Ecto neural progenitor cell (in vitro differentiated cells): ENCODE measurements at regions not wholly inside any gene's neighbourhood (a gene's known extent, or its start where the extent isn't known, plus 50 kb on each side); places are given as distances from the start of the nearest gene placed in this dataset.

Source experiments
- DNase-seq: peaks from one replicate; pipeline ENCODE4 v3.0.0-alpha.2; 2018; ENCODE audit warnings: low spot score

DNA sequence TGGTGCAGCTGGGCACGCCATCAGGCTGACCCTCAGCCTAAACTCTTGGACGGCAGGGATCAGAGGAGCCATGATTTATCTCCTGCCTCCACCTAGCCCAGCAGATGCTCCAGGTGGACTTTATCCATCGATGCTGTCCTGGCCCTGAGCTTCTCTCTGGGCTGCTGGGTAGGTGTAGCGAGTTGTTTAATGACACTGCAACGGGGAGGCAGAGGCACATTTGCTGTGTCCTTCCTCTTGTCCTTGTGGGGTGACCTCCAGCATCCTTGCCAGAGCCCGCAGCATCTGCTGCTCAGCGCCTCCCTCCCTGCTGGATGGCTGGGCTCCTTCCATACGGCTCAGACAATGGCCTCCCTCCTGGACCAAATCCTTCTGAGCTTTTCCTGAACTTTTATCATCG is 103.1 kb upstream of the IRX4 start:
- DNase-seq: peak; percentile 13

DNA sequence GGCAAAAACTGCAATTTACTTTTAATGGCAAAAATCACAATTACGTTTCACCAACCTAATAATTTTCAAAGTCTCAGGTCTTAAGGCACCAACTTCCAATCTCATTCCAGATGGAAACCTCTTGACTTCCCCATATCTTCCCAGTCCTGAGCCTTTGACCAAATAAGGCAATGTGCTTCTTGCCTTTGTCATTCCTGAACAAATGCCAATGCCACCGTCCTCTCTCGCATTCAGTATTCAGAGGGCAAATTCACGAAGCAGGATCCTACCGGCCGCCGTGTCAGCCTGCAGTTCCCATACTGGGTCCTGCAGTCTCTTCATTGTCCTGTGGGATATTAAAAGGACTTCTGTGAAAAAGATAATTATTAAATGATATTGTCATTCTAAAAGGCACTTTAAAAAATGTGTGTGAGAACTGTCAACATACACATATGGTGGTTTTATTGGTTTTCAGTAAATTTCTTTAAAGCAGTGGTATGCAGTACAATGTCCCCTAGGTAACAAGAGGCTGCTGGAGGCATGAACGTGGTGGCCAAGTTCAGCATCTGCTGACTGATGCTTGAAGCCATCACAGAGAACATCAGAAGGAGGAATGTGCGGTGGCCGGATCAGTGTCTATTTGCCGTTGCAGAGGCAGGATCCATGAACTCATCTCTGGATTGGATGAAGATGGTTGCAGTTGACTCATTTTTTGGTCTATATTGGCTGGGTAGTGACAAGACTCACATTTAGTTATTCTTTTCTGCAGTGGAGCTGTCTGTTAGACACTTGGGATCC is 101.4 kb upstream of the IRX4 start:
- peak; percentile 16 for DNase-seq

DNA sequence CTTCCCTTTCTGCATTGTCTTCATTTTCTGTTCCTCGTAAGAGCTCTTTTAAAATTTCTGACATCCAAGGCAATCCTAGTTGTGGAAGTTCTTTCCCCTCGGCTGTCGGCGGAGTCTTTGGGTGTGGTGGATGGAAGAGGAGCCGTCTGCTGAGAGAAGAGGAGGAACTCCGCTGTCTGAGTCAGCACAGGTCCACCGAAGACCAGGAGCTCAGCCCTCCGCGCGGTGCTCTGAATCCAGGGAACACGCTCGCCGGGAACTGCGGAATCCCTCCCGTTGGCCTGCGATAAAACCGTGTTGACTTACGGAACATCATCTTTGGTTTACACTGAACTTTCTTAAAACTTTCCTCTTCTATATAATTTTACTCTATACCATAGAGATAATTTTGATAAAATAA is 100.7 kb upstream of the IRX4 start:
- DNase-seq: peak; percentile 22

DNA sequence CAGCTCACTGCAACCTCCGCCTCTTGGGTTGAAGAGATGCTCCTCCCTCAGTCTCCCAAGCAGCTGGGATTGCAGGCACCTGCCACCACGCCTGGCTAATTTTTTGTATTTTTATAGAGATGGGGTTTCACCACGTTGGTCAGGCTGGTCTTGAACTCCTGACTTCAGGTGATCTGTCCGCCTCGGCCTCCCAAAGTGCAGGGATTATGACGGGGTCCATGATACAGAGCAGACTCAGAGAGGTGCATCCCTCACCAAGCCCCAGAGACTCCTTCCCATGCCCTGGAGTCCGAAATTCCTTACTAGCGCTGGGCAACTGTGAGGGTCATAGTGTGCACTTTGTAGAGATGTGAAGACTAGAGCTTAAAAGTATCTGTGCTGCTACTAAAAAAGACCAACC is 99.8 kb upstream of the IRX4 start:
- peak; percentile 15 for DNase-seq

DNA sequence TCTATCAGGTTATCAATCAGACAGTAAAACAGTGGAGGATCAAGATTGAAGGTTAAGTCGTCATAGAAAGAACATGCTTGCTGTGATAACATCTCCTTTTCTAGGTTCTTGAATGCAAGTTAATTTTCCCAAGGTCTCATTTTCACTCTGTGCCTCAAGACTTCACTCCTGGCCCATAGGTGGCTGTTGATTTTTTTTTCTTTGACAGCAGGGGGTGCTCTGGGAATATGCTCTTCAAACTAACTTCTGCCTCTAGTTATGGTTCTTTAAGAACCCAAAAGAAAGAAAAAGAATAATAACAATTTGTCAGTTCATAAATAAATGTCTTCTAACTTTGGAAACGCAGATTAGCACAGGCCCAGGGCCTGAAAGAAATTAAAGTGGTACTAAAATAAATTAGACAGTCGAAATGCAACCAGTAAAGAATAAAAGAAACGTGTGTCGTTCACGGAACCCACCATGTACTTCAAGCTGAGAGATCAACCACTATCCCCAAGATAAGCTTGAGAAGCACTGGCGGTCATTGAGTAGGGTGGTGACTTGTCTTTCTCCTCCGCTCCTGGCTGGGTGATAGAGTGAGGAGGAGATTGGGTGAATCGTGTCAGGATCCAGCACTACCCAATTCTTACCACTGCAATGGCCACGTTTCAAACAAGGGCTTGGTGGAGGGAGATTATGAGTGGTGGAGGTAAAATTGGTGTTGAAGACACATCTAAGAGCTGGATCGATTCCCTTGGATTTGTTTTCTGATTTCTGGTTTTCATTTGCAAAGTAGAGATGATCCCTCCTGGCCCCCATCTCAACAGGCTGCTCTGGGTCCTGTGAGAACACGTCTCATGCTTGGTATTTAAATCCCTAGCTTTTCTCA is 93.4 kb upstream of the IRX4 start:
- DNase-seq: no peak

DNA sequence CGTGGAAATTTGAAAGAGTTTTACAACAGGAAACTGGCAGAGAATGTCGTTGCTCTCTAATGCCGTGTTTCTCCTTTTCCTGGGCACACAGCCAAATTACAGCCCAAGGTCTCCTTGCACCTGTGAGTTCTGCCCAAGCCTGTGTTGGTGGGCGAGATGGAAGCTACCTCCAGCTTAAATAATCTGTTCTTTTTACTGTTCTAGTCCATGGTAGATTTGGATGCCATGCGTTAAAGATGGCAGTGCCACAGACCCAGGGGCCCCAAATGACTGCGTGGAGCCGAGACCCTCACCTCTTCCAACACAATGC is 92.6 kb upstream of the IRX4 start:
- DNase-seq: no peak

DNA sequence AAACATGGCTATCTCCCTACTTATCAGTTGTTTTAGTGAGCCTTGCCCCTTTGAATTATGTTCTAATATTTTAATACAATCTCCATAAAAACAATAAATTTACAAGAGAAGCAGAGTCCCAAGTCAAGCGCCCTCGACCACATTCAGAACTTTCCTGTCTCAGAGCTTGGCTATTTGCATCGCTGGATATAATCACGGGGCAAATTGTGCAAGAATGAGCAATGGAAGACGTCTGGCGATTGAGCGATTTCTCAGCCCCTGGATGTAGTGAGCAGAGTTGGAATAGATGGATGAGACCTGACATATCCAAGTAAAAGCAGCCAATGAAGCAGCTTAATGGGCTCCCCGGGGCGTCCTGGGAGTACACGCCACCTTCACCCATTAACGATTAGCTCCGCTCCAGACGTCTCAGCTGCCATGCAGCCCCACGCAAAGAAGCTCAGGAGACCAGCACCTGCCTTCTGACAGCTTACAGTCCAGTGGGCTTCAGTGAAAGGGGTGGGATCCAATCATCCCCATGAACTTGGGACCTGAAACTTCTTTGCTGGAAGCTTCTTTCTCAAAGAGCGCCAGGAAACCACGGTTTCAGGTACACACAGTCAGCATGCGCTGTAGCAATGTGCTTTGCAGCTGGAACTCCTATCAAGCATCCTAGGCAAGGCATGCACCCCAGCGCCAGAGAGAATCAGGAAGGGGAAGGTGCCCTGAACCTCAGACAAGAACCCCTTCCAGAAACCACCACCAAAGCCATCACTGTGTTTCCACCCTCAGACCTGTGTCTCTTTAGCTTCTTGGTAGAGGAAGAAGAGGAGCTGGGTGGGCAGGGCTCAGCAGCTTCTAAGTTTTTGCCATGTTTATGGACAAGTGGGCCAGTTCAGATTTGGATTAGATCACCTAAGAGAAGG is 92.0 kb upstream of the IRX4 start:
- DNase-seq: no peak

DNA sequence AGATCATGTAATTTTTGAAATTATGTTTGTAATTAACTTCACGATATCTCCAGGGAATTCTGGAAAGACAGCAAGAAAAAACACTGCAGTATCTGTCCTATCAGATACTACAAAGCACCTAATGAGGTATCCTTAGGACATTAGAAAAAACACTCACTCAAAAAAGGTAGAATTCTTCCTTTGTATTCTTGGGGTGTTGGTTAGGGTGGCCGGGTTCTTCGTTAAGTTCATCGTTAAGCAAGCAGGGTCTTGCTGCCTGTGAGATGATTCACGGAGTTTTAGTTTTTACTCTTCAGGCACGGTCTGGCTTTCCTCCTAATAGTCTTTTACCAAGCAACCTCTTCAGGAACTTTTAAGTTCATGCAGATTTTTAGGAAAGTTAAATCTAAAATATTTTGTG is 91.4 kb upstream of the IRX4 start:
- DNase-seq: no peak

DNA sequence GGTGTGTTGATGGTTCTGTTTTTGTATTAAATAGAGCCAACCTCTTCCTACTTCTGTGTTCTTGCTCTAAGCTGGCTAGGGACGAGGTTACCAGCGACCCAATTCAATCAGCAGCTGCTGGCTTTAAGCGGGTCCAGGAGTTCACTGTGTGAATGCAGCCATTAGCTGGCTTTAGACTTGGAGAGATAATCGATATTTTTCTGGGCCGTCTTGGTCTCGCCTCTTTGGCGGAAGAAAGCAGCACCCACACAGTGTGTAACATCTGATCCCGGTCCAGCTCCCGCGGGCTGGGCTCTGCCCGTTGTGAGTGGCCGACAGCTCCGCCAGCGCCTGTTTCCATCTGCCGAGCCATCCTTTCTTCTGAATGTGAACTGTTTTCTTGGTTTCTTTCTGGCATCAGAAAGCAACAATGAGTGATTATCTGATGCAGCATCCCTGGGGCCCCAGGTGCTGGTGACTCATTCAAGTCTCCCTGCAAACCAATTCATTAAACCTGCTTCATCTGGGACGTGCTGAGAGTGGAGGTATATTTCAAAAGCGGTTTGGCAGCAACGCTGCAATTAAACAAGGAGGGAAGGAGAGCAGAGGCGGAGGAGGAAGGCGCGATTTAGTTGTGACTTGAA is 90.8 kb upstream of the IRX4 start:
- DNase-seq: peak; percentile 41

DNA sequence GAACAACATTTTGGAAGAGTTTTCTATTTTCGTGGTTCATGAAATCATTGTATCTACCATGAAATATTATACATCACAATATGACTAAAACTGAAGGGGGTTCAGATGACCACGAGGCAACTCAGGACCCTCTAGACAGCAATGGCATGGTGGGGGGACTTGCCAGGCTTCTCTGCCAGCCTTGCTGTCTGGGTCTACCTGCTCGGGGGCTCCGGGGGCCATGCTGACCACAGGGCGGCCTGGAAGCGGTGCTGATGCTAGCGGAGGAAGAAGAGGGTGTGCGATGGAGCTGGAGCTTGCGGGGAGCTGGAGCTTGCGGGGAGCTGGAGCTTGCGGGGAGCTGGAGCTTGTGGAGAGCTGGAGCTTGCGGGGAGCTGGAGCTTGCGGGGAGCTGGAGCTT is 89.2 kb upstream of the IRX4 start:
- peak; percentile 32 for DNase-seq

DNA sequence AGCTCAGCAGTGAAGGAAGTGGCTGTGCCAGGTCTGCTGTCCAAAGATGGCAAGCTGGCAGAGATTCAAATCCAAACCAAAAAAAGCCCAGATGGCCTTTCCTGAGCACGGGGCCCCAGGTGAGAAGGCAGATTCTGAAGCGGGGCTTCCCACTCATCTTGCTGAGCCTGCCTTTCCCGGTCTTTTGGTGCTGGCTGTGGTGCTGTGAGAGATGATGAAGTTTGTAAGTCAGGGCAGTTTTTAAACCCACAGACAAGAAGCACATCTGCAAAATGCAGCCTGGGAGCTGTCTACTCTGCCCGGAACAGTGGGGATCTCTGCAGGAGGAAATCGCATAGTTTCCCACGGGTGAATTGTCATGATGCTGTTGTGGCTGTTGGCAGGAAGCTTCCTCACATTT is 85.0 kb upstream of the IRX4 start:
- DNase-seq: peak; percentile 23

DNA sequence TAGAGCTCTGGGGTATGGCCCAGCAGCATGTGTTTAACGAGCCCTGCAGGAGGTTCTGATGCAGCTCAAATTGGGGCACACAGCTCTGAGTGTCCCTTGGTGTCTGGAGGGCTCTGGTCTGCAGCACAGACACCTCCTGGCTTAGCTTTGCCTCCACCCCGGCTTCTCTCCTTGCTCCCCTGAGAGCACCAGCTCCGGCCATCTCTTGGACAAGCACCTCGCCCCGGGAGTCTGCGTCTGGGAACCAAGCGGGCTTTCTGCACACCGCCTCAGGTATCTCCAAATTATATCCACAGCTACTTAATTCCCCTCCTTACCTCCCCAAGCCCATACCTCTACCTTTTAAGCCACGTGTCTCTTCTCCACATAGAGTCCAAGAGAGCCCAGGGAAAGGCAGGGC is 83.7 kb upstream of the IRX4 start:
- no peak for DNase-seq

DNA sequence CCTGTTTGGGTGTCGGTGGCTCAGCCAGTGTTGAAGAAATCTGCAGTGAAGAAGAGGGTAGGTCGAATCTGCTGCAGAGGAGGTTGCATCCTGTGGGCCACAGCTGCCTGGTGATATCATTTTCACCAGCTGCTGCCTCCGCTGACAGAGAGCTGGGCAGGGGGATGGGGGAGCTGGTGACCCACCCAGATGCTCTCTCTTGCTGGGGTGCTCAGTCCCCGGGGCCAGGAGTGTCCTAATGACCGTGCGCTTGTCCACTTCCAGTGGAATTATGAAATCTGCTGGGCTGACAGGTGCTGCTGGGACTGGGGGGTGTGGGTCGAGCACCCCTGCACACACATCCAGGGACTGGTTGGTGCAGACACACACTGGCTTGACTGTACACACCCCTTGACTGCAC is 83.2 kb upstream of the IRX4 start:
- no peak for DNase-seq

DNA sequence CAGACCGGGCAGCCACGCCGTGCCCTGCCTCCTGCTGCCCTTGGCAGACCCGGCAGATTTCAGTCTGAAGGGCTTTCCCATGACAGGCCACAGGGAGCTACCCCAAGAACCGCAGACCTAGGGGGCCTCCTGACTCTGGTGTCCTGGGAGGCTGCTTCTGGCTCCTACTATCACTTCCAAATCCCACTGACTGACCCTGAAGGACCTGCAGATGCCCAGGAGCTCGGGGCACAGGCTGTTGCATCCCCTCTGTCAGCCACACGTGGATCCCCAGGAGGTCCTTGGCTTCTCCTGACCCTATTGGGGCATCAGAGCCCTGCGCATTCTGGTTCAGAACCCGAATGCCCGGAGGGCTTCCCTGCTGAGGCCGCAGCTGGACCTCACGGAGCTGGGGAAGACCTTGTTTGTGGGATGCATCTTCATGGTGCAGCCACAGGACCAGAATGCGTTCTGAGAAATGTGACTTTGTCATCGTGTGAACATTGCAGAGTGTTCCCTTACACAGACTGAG is 81.3 kb upstream of the IRX4 start:
- DNase-seq: peak; percentile 13

DNA sequence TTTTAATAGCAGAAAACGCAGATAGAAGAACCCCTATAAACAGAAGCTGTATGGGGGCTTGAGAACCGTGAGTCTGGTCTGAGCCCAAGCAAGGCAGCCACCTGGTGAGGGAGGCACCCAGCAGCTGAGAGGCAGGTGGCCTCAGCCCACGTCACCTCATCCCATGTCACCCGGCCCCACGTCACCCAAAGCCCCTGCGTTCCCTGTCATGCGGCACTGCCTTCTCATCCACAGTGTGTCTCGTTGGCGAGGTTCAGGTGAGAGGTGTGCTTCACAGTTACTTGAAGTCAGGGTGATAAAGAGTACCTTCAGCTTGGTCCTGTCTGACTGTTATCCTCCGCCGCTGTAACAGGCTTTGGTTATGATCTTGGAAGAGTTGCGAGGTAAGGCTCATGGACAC is 80.6 kb upstream of the IRX4 start:
- DNase-seq: peak; percentile 29

DNA sequence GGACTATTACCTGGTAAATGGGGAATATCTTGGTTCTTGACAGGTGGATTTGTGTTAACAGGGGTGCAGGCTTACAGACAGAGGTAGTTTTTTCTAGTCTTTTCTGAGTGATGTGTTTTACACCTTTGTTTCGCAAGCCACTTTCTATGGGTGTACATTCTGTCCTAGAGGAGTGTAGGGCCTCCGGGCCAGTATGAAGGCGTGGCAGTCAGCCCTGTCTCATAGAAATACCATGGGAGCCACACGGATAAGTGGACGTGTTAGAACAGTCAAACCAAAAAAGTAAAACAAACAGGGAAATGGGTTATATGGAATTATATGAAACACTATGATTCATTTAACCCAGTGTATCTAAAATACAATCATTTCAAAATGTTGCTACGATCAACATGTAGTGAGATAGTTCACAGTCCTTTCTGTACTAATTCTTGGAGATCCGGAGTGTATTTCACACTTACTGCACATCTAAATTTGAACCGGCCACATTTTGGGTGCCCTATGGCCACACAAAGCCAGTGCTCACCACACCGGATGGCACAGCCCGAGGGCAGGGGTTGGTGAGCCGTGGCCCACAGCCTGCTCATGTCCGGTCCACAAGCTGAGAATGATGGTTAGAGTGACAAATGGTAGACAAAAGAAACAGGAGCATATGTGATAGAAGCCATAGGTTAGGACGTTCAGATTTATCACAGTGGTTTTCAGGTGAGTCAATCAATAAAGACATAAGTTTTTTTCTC is 80.1 kb upstream of the IRX4 start:
- peak; percentile 18 for DNase-seq

DNA sequence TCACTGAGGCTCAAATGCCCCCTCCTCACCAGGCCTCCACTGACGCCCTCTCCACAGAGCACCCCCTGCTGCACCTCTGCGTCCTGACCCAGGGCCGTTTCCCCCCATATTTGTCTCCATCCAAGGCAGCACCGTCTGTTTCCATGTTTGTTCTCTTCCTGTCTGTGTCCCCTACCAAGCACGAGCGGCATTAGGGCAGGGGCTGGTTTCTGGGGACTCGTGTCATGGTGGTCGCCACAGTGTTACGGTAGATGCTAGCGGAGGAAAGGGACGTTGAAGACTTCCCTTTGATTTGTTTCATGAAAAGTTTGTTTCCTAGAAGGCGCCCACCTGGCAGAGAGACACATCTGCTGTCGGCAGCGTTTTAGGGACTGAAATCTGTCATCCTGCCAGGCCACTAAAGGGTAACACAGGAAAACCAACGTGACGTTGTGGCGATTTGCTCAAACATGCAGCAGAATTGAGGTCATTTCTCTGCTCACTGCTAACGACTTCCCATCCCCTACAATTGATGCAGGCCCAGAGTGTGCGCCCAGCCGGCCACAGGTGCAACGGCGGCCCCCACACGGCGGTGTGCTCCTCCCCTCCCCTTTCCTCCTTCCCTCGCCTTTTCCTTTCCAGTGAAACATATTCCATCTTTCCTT is 79.3 kb upstream of the IRX4 start:
- DNase-seq: peak; percentile 20

DNA sequence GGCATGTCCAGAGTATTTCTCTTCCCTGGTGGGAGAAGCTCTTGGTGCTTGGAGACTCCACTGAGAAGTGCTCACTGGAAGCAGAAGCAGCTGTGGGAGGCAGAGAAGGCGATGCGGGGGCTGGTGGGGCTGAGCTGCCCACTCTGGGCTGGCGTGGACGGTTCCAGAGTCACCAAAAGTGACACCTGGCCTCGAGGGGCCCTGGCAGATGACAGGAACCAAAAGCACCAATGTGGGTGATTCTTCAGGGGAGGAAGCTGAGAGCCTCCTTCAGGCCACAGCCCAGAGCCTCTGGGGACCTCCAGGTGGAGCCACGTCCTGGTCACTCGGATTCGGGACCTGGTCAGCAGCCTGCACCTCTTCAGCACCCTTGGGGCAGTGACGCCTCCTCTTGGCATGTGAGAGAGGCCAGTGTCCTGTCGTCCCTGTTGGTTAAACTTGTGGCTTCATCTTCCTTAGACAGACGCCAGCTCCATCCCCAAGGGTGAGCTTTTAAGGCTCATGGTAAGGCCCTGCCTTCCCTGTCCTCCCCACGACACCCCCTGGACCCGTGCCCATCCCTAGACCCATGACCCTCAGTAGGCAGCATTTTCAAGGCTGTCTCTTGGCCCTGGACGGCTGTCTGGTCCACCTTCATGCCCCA is 78.7 kb upstream of the IRX4 start:
- peak; percentile 36 for DNase-seq

DNA sequence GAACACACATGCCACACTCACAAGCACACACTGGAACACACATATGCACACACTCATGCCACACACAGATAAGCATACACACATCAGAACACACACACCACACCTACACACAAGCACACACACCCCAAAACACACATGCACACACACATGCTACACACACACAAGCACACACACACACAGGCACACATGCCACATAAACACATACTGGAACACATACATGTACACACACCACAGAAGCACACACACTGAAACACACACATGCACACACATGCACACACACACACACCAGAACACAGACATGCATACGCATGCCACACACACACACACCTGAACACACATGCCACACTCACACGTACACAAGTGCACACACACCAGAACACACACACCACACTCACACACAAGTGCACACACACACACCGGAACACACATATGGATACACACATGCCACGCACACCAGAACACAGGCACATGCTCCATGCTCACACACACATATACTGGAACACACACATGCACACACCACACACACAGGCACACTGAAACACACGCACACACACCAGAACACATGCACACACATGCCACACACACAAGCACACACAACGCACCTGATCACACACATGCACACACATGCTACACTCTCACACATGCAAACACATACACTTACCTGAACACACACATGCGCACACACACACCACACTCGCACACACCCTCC is 78.0 kb upstream of the IRX4 start:
- peak; percentile 28 for DNase-seq
